CD4-positive, alpha-beta T cell (primary cell): ENCODE measurements at regions not wholly inside any gene's neighbourhood (a gene's known extent, or its start where the extent isn't known, plus 50 kb on each side); places are given as distances from the start of the nearest gene placed in this dataset.

ENCODE experiments used
- ATAC-seq: fragments of 200-7000 bp; cut with Tn5 transposase; one replicate; pipeline ENCODE4 v1.10.0; 2022; ENCODE audit warnings: mild to moderate bottlenecking; ENCODE audit not compliant: poor library complexity
- CTCF ChIA-PET: fragments of 350-600 bp; sonication (Branson Sonifier 250); formaldehyde crosslinking; loops from one replicate; lab custom pipeline; 2021; ENCODE audit warnings: antibody characterized with exemption, inconsistent platforms; lab: Charles Lee
- POLR2A ChIA-PET: fragments of 350-600 bp; sonication (Branson Sonifier 250); formaldehyde crosslinking; loops from one replicate; lab custom pipeline; 2021; ENCODE audit warnings: antibody characterized with exemption, inconsistent platforms; lab: Charles Lee
- DNase-seq, 14 experiments: peaks; one replicate each; pipeline ENCODE4 v3.0.0-alpha.2; 2013 to 2020; ENCODE audit warnings: mixed read lengths in 2 of 14
- H3K27ac ChIP-seq, 2 donors: one replicate each; pipeline versions ENCODE4 v1.5.1 to v1.7.0; 2013; ENCODE audit warnings: low read length in 2 of 2, low read depth in 1 of 2, mild to moderate bottlenecking in 1 of 2
- H3K27me3 ChIP-seq, 2 experiments: 1 replicate in 1 of 2; 2 replicates in 1 of 2; pipeline versions ENCODE4 v1.6.1 to v1.7.0; 2013; ENCODE audit warnings: low read length in 2 of 2, control low read depth in 1 of 2, mild to moderate bottlenecking in 1 of 2, moderate library complexity in 1 of 2; ENCODE audit not compliant: insufficient read depth in 2 of 2, control insufficient read depth in 1 of 2
- H3K36me3 ChIP-seq: one replicate; pipeline ENCODE4 v1.6.1; 2013; ENCODE audit warnings: low read length, control low read depth; ENCODE audit not compliant: insufficient read depth
- H3K4me1 ChIP-seq: one replicate; pipeline ENCODE4 v1.6.1; 2013; ENCODE audit warnings: low read length, control low read depth; ENCODE audit not compliant: insufficient read depth
- H3K4me3 ChIP-seq: one replicate; pipeline ENCODE4 v1.5.1; 2013; ENCODE audit warnings: mild to moderate bottlenecking, low read length, moderate library complexity
- H3K9me3 ChIP-seq, 2 experiments: 1 replicate in 1 of 2; 2 replicates in 1 of 2; pipeline versions ENCODE4 v1.6.1 to v1.7.0; 2013; ENCODE audit warnings: low read length in 2 of 2, mild to moderate bottlenecking in 2 of 2, control low read depth in 1 of 2, moderate library complexity in 1 of 2; ENCODE audit not compliant: control insufficient read depth in 1 of 2, insufficient read depth in 1 of 2
- H3K27ac Mint-ChIP-seq: one replicate; pipeline ENCODE4 v1.8.0; 2020; ENCODE audit warnings: mixed read lengths
- H3K27me3 Mint-ChIP-seq: one replicate; pipeline ENCODE4 v1.8.0; 2021; ENCODE audit warnings: mixed read lengths
- H3K36me3 Mint-ChIP-seq: one replicate; pipeline ENCODE4 v1.8.0; 2021; ENCODE audit warnings: low read depth, mixed read lengths
- H3K4me1 Mint-ChIP-seq: one replicate; pipeline ENCODE4 v1.8.0; 2021; ENCODE audit warnings: low read depth, mixed read lengths
- H3K4me3 Mint-ChIP-seq: one replicate; pipeline ENCODE4 v1.8.0; 2020; ENCODE audit warnings: mild to moderate bottlenecking, mixed read lengths
- H3K9me3 Mint-ChIP-seq: one replicate; pipeline ENCODE4 v1.8.0; 2020; ENCODE audit warnings: mixed read lengths
- intact Hi-C, 2 experiments: fragments of 100-400 bp; cut with DNase I in 1 of 2; cut with micrococcal nuclease in 1 of 2; formaldehyde crosslinking; loops; one replicate each; pipeline versions ENCODE4 v1.15.1 to v1.9.0; 2023 to 2025; cut with DNase I, micrococcal nuclease
- TF ChIP-seq, protein P1 (sequence below): fragments of 200-600 bp; IDR thresholded peaks from one replicate; pipeline ENCODE4 v1.8.0; 2022; ENCODE audit warnings: antibody characterized with exemption, mild to moderate bottlenecking

DNA sequence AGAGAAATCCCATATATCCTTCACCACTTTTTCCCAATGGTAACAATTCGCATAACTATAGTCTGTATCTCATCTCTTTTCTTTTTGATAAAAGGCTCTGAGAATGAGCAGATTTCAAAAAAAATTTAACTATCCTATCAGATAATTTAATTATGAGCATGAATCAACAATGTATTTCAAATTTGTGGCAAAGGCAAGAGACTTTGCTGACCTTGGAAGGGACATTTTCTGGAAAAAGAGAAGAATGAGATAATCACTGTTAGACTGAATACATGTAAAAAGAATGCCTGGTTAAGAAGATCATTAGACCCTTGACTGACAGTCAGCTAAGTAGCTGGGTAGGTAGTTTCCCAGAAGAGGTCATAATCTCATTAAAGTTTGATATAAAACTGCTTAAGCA is 428.4 kb upstream of the XYLT1 start:
- no peak overlapping the region for H3K27ac Mint-ChIP-seq
- H3K4me1 Mint-ChIP-seq: no peaks in the 10 kb centered on the region
- Histone ChIP-seq H3K4me1 (no peaks in the 10 kb centered on the region), H3K27ac (no peak overlapping the region), H3K4me3 (no peak overlapping the region), H3K27me3 (no peaks in the 10 kb centered on the region), H3K36me3 (no peaks in the 10 kb centered on the region), H3K9me3 (no peaks in the 10 kb centered on the region)
- no peaks in the 10 kb centered on the region for H3K36me3 Mint-ChIP-seq
- H3K4me3 Mint-ChIP-seq: no peak overlapping the region
- POLR2A ChIA-PET: no interaction called here
- H3K27me3 Mint-ChIP-seq: peaks cover 25% of the 10 kb centered on the region
- no peaks in the 10 kb centered on the region for H3K9me3 Mint-ChIP-seq
- CTCF ChIA-PET: no interaction called here
- TF ChIP-seq, protein P1, sequence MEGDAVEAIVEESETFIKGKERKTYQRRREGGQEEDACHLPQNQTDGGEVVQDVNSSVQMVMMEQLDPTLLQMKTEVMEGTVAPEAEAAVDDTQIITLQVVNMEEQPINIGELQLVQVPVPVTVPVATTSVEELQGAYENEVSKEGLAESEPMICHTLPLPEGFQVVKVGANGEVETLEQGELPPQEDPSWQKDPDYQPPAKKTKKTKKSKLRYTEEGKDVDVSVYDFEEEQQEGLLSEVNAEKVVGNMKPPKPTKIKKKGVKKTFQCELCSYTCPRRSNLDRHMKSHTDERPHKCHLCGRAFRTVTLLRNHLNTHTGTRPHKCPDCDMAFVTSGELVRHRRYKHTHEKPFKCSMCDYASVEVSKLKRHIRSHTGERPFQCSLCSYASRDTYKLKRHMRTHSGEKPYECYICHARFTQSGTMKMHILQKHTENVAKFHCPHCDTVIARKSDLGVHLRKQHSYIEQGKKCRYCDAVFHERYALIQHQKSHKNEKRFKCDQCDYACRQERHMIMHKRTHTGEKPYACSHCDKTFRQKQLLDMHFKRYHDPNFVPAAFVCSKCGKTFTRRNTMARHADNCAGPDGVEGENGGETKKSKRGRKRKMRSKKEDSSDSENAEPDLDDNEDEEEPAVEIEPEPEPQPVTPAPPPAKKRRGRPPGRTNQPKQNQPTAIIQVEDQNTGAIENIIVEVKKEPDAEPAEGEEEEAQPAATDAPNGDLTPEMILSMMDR: no peak
- intact Hi-C loops: no loop called here
- DNase-seq: no peak
- no peak for ATAC-seq

DNA sequence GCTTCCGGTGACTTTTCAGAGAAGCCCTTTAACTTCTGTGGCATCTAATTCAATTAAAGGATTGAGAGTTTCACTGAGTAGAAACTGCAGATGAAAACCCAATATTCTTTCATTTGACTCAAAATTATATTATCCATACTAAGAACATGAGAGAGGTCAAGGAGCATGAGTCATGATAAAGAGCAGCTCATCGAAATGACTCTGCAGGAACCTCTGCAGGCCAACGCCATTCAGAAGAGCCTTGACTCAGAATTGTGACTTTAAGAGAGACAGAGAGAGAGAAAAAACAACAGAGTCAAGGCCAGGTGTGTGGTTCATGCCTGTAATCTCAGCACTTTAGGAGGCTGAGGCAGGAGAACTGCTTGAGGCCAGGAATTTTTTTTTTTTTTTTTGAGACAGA is 417.2 kb upstream of the XYLT1 start:
- no peaks in the 10 kb centered on the region for H3K4me1 ChIP-seq
- H3K9me3 ChIP-seq: no peaks in the 10 kb centered on the region
- H3K4me3 ChIP-seq: no peak overlapping the region
- H3K36me3 Mint-ChIP-seq: no peaks in the 10 kb centered on the region
- ChIA-PET CTCF (no interaction called here), POLR2A (no interaction called here)
- H3K27me3 ChIP-seq: no peaks in the 10 kb centered on the region
- DNase-seq (no peak), ATAC-seq (no peak)
- H3K4me1 Mint-ChIP-seq: no peaks in the 10 kb centered on the region
- no peaks in the 10 kb centered on the region for H3K36me3 ChIP-seq
- no peaks in the 10 kb centered on the region for H3K9me3 Mint-ChIP-seq
- no peak overlapping the region for H3K27ac Mint-ChIP-seq
- TF ChIP-seq, protein P1: no peak
- intact Hi-C loops: no loop called here
- no peak overlapping the region for H3K27ac ChIP-seq
- H3K27me3 Mint-ChIP-seq: peaks cover 11% of the 10 kb centered on the region
- no peak overlapping the region for H3K4me3 Mint-ChIP-seq

DNA sequence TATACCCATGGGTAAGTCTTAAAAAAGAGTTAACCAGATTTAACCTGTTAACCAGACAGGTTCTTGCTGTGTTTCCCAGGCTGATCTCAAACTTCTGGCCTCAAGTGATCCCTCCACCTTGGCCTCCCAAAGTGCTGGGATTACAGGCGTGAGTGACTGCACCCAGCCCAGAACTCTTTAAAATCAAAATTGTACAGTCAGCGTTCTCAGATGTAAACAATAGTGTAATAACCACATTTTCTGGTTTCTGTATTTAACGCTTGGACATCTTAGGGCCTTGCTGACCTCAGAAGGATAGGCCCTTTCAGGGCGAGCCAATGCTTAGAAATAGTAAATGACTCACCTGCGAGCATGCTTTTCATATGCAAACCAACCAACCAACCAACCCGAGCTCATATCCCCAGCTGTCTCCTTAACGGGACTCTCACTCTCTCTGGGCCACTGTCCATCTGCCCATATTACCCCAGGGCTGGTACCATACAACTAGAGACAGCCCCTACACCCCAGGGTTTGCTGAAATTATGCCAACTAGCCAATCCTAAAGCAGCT is 415.0 kb upstream of the XYLT1 start:
- Histone ChIP-seq H3K4me3 (no peak overlapping the region), H3K36me3 (no peaks in the 10 kb centered on the region), H3K27ac (no peak overlapping the region), H3K9me3 (no peaks in the 10 kb centered on the region), H3K4me1 (no peaks in the 10 kb centered on the region), H3K27me3 (no peaks in the 10 kb centered on the region)
- Mint-ChIP-seq H3K4me1 (no peaks in the 10 kb centered on the region), H3K27ac (no peak overlapping the region), H3K4me3 (no peak overlapping the region), H3K36me3 (no peaks in the 10 kb centered on the region), H3K27me3 (peaks cover 13% of the 10 kb centered on the region), H3K9me3 (no peaks in the 10 kb centered on the region)
- TF ChIP-seq, protein P1: no peak
- intact Hi-C loops: no loop called here
- no peak for ATAC-seq
- CTCF ChIA-PET: no interaction called here
- no peak for DNase-seq
- POLR2A ChIA-PET: no interaction called here
